NCI-H446 (cell line): ENCODE measurements at regions not wholly inside any gene's neighbourhood (a gene's known extent, or its start where the extent isn't known, plus 50 kb on each side); places are given as distances from the start of the nearest gene placed in this dataset.
"Not testable (repeated sequence)": the region's sequence is repeated elsewhere in the genome, so short reads cannot be mapped to it uniquely, and the experiment has no call there.

ENCODE experiments used
- DNase-seq, 2 experiments: peaks; one replicate each; lab custom pipeline; 2025; lab: John Stamatoyannopoulos, UW

- DNase-seq: no peak
Observed at GRCh38 chr6:67047996-67048395, 1341.0 kb upstream of the EYS start.

- DNase-seq: no peak
Observed at GRCh38 chr6:67045076-67045475, 1338.0 kb upstream of the EYS start.

- DNase-seq: no peak
Observed at GRCh38 chr6:67031451-67031850, 1324.4 kb upstream of the EYS start.

DNA sequence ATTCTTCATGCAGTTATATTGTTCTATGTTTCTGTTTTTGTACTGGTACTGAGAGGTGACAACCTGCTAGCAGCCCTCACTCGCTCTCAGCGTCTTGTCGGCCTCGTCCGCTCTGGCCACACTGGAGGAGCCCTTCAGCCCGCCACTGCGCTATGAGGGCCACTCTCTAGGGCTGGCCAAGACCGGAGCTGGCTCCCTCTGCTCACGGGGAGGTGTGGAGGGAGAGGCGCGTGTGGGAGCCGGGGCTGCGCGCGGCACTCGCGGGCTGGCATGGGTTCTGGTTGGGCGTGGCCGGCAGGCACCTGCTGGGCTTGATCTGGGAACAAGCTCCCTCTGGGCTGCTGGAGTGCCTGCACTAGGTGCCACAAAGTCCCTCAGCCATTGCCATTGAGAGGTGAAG, 1323.8 kb upstream of the EYS start:
- DNase-seq: no peak

DNA sequence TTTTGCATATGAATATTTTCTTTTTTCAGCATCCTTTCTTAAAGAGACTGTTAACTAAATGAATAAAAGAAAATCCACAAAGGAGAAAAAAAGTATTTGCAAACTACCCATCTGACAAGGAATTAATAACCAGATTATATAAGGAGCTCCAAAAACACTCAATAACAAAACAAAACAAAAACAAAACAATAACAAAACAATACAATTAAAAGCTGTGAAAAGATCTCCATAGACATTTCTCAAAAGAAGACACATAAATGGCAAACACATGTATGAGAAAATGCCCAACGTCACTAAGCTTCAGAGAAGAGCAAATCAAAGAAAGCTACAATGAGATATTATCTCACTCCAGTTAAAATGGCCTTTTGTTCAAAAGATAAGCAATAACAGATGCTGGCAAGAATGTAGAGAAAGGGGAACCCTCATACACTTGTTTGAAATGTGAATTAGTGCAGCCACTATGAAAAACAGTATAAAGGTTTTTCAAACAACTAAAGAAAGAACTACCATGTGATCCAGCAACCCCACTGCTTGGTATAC, 1310.0 kb upstream of the EYS start:
- DNase-seq: no peak

- DNase-seq: no peak
Observed at GRCh38 chr6:67011441-67011840, 1304.4 kb upstream of the EYS start.

- no peak for DNase-seq
Observed at GRCh38 chr6:67009818-67010217, 1302.8 kb upstream of the EYS start.

- no peak for DNase-seq
Observed at GRCh38 chr6:67003844-67004243, 1296.8 kb upstream of the EYS start.

DNA sequence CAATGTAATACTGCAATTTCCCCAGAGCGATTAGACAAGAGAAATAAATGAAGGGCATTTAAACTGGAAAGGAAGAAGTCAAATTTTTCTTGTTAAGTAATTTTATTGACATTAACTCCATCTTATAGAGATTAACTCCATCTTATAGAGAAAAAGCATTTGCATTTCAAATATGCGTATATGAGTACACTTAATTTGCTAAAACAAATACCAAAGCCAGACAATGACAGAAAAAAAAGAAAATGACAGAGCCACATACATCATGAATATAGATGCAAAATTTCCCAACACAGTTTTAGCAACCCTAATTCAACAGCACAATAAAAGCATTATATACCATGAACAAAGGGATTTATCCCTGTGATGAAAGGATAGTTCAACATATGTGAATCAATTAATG, 1293.1 kb upstream of the EYS start:
- DNase-seq: no peak

DNA sequence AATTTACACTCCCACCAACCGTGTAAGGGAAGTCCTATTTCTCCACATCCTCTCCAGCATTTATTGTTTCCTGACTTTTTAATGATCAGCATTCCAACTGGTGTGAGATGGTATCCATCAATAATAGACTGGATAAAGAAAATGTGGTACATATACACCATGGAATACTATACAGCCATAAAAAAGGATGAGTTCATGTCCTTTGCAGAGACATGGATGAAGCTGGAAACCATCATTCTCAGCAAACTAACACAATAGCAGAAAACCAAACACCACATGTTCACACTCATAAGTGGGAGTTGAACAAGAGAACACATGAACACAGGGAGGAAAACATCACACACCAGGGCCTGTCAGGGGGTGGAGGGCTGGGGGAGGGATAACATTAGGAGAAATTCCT, 1290.6 kb upstream of the EYS start:
- DNase-seq: not testable (repeated sequence)

DNA sequence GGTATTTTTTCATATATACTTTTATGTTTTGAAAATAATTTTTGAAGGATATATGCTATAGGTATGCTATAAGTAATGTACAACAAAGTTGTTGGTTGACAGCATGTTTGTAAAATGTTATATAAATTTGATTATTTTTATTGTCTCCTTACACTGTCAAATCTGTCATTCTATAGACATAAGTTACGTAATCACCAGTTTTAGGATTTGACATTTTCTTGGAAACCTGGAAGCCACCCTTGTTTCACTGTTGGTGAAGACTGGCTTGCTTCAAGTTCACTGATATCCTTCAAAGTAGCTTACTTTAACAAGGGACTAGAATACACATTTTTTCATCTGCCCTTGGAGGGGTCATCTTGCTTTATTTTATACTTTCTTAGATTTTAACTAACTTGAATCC, 1288.6 kb upstream of the EYS start:
- no peak for DNase-seq

DNA sequence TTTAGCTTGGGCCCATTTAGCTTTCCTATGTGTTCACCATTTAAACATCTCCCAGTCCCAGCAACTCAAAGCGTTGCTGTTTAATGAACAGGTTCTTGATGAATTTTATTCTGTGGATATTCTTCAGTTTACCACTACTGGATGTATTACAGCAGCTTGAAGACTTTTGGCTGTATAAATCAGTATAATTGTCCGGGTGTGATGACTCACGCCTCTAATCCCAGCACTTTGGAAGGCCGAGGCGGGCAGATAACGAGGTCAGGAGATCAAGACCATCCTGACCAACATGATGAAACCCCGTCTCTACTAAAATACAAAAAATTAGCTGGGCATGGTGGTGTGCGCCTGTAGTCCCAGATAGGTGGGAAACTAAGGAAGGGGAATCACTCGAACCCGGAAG, 1286.7 kb upstream of the EYS start:
- DNase-seq: not testable (repeated sequence)

GRCh38 chr6:66993272-66993671, 1286.2 kb upstream of the EYS start:
- DNase-seq: no peak

GRCh38 chr6:66992660-66993059, 1285.6 kb upstream of the EYS start:
- DNase-seq: no peak

DNA sequence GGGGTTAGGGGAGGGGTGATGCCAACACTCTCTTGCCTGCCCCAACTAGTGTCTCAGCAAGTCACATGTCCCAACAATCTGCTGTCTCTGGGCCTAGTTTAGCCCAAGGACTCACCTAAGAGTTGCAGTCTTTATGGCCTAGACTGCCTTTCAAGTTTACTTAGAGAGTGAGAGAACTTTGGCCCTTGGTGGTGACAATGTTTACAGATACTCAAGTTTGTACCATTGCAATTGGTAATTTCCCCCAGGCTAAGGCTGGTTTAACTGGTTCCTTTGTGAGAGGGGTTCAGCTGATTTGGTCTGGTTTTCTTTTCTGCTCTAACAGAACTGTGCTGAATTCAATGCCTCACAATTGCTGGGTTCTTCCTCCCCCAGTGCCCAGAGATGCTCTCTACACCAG, 1279.9 kb upstream of the EYS start:
- no peak for DNase-seq

DNA sequence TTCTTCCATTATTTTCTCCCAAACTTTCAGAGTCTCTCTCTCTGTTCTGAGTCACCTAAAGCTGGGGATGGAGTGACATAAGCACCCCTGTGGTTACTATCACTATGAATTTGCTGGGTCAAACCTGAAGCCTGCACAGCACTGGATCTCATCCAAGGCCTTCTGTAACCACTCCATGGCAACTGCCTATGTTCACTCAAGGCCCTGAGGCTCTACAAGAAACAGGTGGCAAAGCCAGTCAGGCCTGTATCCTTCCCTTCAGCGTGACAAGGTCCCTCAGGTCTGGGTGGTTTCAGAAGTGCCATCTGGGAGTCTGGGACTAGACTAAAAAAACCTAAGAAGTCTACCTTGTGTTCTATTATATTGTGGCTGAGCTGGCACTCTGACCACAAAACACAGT, 1278.8 kb upstream of the EYS start:
- DNase-seq: no peak

- DNase-seq: no peak
Observed at GRCh38 chr6:66970373-66970772, 1263.3 kb upstream of the EYS start.

DNA sequence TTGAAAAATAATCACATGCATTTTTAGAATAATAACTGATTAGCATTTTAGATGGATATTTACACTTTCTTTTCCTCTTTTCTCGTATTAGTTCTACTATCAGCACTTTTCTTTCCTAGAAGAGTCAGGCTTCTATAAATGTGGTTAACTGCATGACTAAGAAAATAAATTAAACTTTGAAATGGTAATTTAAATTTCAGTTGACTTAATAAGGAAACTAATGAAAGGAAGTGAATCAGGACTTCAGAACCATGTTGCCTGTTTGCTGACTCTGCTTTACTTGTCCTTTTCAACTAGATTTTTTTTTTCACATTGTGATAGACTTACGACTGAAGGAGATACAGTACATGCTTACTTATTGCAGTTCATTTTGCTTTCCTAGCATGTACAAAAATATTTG, 1258.2 kb upstream of the EYS start:
- no peak for DNase-seq

DNA sequence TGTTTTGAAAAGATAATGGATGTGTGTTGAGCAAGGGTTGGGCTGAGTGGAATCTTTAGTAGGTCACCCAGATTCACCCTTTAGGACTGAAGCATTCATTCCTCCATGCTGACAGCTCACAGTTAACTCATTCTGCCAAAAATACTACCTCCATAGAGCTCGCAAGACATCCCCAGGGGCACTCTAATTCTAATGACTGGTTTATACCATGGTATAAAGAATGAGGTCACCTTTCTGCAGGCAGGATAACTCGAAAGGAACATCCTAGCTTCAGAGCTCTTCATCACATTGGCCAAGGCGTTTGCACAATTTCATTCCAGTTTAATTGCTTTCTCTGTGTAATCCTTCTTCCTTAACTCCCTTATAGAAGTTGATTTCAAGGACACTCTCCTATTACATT, 1257.2 kb upstream of the EYS start:
- DNase-seq: no peak

DNA sequence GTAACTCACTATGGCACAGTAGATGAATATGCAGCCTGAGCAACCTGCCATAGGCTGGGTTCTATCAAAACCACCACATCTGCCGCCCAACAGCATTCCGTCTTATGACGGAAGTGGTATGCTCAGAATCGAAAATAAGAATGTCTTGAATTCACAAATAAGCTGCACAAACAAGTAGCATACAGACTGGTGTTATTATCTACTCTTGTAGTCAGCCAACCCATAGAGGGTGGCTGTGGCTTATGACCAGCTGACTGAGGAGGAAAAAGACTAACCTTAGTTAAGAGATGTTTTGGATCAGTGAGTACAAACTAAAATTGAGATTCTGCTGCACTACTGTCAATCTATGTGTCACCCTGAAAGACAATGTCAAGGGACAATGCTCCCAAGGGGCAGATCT, 1255.1 kb upstream of the EYS start:
- no peak for DNase-seq

GRCh38 chr6:66961191-66961590, 1254.2 kb upstream of the EYS start:
- no peak for DNase-seq

- DNase-seq: no peak
Observed at GRCh38 chr6:66949191-66949661, 1242.2 kb upstream of the EYS start.

DNA sequence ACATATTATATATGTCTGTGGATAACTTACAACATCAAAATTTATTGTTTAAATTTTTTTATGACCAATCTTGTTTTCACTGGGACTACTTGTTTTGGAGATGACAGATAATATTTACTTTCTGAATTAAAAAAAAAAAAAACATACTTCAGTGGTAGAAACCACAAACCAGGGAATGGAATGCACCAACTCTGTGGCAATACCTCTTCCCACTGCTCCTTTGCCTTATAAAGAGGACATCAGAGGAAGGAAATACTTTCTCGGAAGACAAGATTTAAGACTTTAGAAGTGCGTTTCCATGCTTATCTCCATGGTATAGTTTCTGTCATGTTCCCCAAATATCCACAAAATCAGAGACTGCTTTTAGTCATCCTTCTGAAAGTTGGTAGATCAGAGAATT, 1241.1 kb upstream of the EYS start:
- DNase-seq: no peak

- peak in 1 of 2 experiments; percentile 35 for DNase-seq
Observed at GRCh38 chr6:66940003-66940402, 1233.0 kb upstream of the EYS start.

GRCh38 chr6:66937180-66937579, 1230.2 kb upstream of the EYS start:
- DNase-seq: no peak
